Nephron (organoid): ENCODE measurements at regions not wholly inside any gene's neighbourhood (a gene's known extent, or its start where the extent isn't known, plus 50 kb on each side); places are given as distances from the start of the nearest gene placed in this dataset.
A peak's percentile ranks its signal among the peaks of the same experiment; 100 is the strongest.

Experiments
- H3K27ac Mint-ChIP-seq, 3 experiments: 2 replicates each; pipeline ENCODE4 v1.8.0; 2020; ENCODE audit warnings: mixed read lengths in 3 of 3, mild to moderate bottlenecking in 2 of 3, moderate library complexity in 1 of 3
- H3K27me3 Mint-ChIP-seq: 2 replicates; pipeline ENCODE4 v1.8.0; 2021; ENCODE audit warnings: low read depth, mild to moderate bottlenecking, moderate library complexity, mixed read lengths
- H3K36me3 Mint-ChIP-seq: 2 replicates; pipeline ENCODE4 v1.8.0; 2020; ENCODE audit warnings: low read depth, mixed read lengths
- H3K4me1 Mint-ChIP-seq: 2 replicates; pipeline ENCODE4 v1.8.0; 2020; ENCODE audit warnings: mixed read lengths
- H3K4me3 Mint-ChIP-seq, 3 experiments: 2 replicates each; pipeline ENCODE4 v1.8.0; 2020; ENCODE audit warnings: mild to moderate bottlenecking in 3 of 3, mixed read lengths in 3 of 3, moderate library complexity in 2 of 3
- H3K9me3 Mint-ChIP-seq: 2 replicates; pipeline ENCODE4 v1.8.0; 2020; ENCODE audit warnings: mixed read lengths
- TF ChIP-seq, protein P1 (sequence below), 3 experiments: fragments of 200-600 bp; sonication (generic); IDR thresholded peaks; one replicate each; pipeline ENCODE4 v1.5.0; 2021; ENCODE audit warnings: antibody characterized with exemption in 3 of 3; ENCODE audit not compliant: unreplicated experiment in 3 of 3

- no peaks in the 10 kb centered on the region for H3K9me3 Mint-ChIP-seq
- H3K4me1 Mint-ChIP-seq, result peaks cover 16% of the 10 kb centered on the region
- H3K27me3 Mint-ChIP-seq, result no peaks in the 10 kb centered on the region
- H3K4me3 Mint-ChIP-seq, result no peak overlapping the region
- TF ChIP-seq, protein P1, sequence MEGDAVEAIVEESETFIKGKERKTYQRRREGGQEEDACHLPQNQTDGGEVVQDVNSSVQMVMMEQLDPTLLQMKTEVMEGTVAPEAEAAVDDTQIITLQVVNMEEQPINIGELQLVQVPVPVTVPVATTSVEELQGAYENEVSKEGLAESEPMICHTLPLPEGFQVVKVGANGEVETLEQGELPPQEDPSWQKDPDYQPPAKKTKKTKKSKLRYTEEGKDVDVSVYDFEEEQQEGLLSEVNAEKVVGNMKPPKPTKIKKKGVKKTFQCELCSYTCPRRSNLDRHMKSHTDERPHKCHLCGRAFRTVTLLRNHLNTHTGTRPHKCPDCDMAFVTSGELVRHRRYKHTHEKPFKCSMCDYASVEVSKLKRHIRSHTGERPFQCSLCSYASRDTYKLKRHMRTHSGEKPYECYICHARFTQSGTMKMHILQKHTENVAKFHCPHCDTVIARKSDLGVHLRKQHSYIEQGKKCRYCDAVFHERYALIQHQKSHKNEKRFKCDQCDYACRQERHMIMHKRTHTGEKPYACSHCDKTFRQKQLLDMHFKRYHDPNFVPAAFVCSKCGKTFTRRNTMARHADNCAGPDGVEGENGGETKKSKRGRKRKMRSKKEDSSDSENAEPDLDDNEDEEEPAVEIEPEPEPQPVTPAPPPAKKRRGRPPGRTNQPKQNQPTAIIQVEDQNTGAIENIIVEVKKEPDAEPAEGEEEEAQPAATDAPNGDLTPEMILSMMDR (IDR thresholded peaks at IDR 0.05; ENCODE audit: unreplicated experiment in 3 of 3), result no peak
- H3K36me3 Mint-ChIP-seq, result no peaks in the 10 kb centered on the region
- H3K27ac Mint-ChIP-seq, result peak overlapping the region in 1 of 3 experiments; percentile 55
Observed at GRCh38 chr7:118708741-118709140, 484.2 kb downstream of the ANKRD7 start.

GRCh38 chr7:118711688-118712087, 487.2 kb downstream of the ANKRD7 start:
- no peaks in the 10 kb centered on the region for H3K9me3 Mint-ChIP-seq
- H3K4me1 Mint-ChIP-seq, result peaks cover 16% of the 10 kb centered on the region
- H3K27me3 Mint-ChIP-seq, result no peaks in the 10 kb centered on the region
- H3K36me3 Mint-ChIP-seq, result no peaks in the 10 kb centered on the region
- peak overlapping the region in 1 of 3 experiments; percentile 12 for H3K27ac Mint-ChIP-seq
- no peak overlapping the region for H3K4me3 Mint-ChIP-seq
- TF ChIP-seq, protein P1 (IDR thresholded peaks at IDR 0.05; ENCODE audit: unreplicated experiment in 3 of 3), result no peak

DNA sequence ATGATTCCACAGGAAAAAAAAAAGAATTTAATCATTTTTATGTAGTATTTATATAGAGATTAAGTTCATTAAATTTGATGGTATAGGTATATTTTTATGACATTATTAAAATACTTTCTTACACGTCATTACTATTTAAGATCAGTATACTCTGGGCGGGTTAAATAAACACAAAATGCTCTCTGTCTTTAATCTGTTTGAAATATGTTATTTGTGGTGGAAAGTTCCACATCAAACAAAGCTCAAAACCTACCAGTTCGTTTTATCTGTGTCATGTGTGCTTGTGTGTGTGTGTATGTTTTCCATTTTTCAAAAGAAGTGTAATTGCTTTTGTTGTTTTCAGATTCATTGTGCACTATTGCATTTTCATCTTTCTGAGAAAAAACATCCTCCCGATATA, 488.5 kb downstream of the ANKRD7 start:
- H3K27ac Mint-ChIP-seq, result no peak overlapping the region
- peaks cover 16% of the 10 kb centered on the region for H3K4me1 Mint-ChIP-seq
- no peak overlapping the region for H3K4me3 Mint-ChIP-seq
- no peaks in the 10 kb centered on the region for H3K27me3 Mint-ChIP-seq
- no peaks in the 10 kb centered on the region for H3K36me3 Mint-ChIP-seq
- TF ChIP-seq, protein P1 (IDR thresholded peaks at IDR 0.05; ENCODE audit: unreplicated experiment in 3 of 3), result no peak
- H3K9me3 Mint-ChIP-seq, result no peaks in the 10 kb centered on the region

- Mint-ChIP-seq H3K9me3 (no peaks in the 10 kb centered on the region), H3K27ac (no peak overlapping the region), H3K4me3 (no peak overlapping the region), H3K36me3 (no peaks in the 10 kb centered on the region), H3K27me3 (no peaks in the 10 kb centered on the region), H3K4me1 (no peaks in the 10 kb centered on the region)
- TF ChIP-seq, protein P1 (IDR thresholded peaks at IDR 0.05; ENCODE audit: unreplicated experiment in 3 of 3), result no peak
Observed at GRCh38 chr7:118720632-118721031, 496.1 kb downstream of the ANKRD7 start.

GRCh38 chr7:118731854-118732253, 507.4 kb downstream of the ANKRD7 start:
- no peaks in the 10 kb centered on the region for H3K9me3 Mint-ChIP-seq
- H3K4me1 Mint-ChIP-seq, result no peaks in the 10 kb centered on the region
- TF ChIP-seq, protein P1 (IDR thresholded peaks at IDR 0.05; ENCODE audit: unreplicated experiment in 3 of 3), result no peak
- no peaks in the 10 kb centered on the region for H3K27me3 Mint-ChIP-seq
- H3K36me3 Mint-ChIP-seq, result no peaks in the 10 kb centered on the region
- H3K27ac Mint-ChIP-seq, result no peak overlapping the region
- H3K4me3 Mint-ChIP-seq, result no peak overlapping the region

- Mint-ChIP-seq H3K4me3 (no peak overlapping the region), H3K9me3 (no peaks in the 10 kb centered on the region), H3K4me1 (no peaks in the 10 kb centered on the region), H3K27ac (no peak overlapping the region), H3K27me3 (no peaks in the 10 kb centered on the region), H3K36me3 (no peaks in the 10 kb centered on the region)
- TF ChIP-seq, protein P1 (IDR thresholded peaks at IDR 0.05; ENCODE audit: unreplicated experiment in 3 of 3), result no peak
Observed at GRCh38 chr7:118734541-118734940, 510.0 kb downstream of the ANKRD7 start.
